B cell (primary cell): ENCODE measurements at regions not wholly inside any gene's neighbourhood (a gene's known extent, or its start where the extent isn't known, plus 50 kb on each side); places are given as distances from the start of the nearest gene placed in this dataset.
A peak's percentile ranks its signal among the peaks of the same experiment; 100 is the strongest.

Source experiments
- ATAC-seq: fragments of 200-7000 bp; cut with Tn5 transposase; one replicate; pipeline ENCODE4 v1.10.0; 2021; ENCODE audit warnings: low read depth, mild to moderate bottlenecking, moderate number of reproducible peaks, moderate library complexity
- CTCF ChIA-PET: fragments of 350-600 bp; sonication (Branson Sonifier 250); formaldehyde crosslinking; loops from one replicate; lab custom pipeline; 2021; ENCODE audit warnings: antibody characterized with exemption, inconsistent platforms; lab: Charles Lee
- POLR2A ChIA-PET: fragments of 350-600 bp; sonication (Branson Sonifier 250); formaldehyde crosslinking; loops from one replicate; lab custom pipeline; 2021; ENCODE audit warnings: antibody characterized with exemption; lab: Charles Lee
- DNase-seq: peaks from one replicate; pipeline ENCODE4 v3.0.0; 2013
- H2AFZ ChIP-seq: 2 replicates; pipeline ENCODE4 v1.6.1; 2012; ENCODE audit warnings: mild to moderate bottlenecking, low read depth, low read length; ENCODE audit not compliant: insufficient read depth, poor library complexity, severe bottlenecking
- H3K27ac ChIP-seq, 2 donors: 1 replicate in 1 of 2; 2 replicates in 1 of 2; pipeline ENCODE4 v1.5.1; 2012 to 2013; ENCODE audit warnings: low read length in 2 of 2, mild to moderate bottlenecking in 2 of 2, moderate library complexity in 1 of 2
- H3K27me3 ChIP-seq, 4 experiments: fragments of 200-600 bp in 1 of 4; sonication (generic) in 1 of 4; replicated peaks in 1 of 4; 1 replicate in 2 of 4; 2 replicates in 2 of 4; pipeline versions ENCODE4 v1.6.1 to v1.7.0; 2013 to 2016; ENCODE audit warnings: low read length in 3 of 4, mild to moderate bottlenecking in 2 of 4, mixed read lengths in 1 of 4, moderate library complexity in 1 of 4; ENCODE audit not compliant: insufficient read depth in 4 of 4, control insufficient read depth in 3 of 4; ENCODE audit errors: control extremely low read depth in 1 of 4
- H3K36me3 ChIP-seq, 2 experiments: replicated peaks in 1 of 2; 1 replicate in 1 of 2; 2 replicates in 1 of 2; pipeline versions ENCODE4 v1.6.1 to v1.7.1; 2013; ENCODE audit warnings: low read length in 1 of 2; ENCODE audit not compliant: insufficient read depth in 2 of 2, control insufficient read depth in 1 of 2; ENCODE audit errors: control extremely low read depth in 1 of 2, extremely low read depth in 1 of 2
- H3K4me1 ChIP-seq, 2 donors: fragments of 200-600 bp in 1 of 2; sonication (generic) in 1 of 2; 1 replicate in 1 of 2; 2 replicates in 1 of 2; pipeline versions ENCODE4 v1.5.1 to v1.6.1; 2013 to 2017; ENCODE audit warnings: low read length in 2 of 2; ENCODE audit not compliant: control insufficient read depth in 2 of 2, insufficient read depth in 2 of 2
- H3K4me2 ChIP-seq: replicated peaks from 2 replicates; pipeline ENCODE3; 2012; ENCODE audit warnings: mild to moderate bottlenecking, low read depth, low read length; ENCODE audit not compliant: poor library complexity, severe bottlenecking
- H3K4me3 ChIP-seq, 5 experiments: fragments of 200-600 bp in 1 of 5; sonication (generic) in 1 of 5; 1 replicate in 3 of 5; 2 replicates in 2 of 5; pipeline versions ENCODE4 v1.5.1 to v1.7.0; 2011 to 2016; ENCODE audit warnings: low read length in 4 of 5, mild to moderate bottlenecking in 4 of 5, low read depth in 2 of 5, control low read depth in 1 of 5, moderate library complexity in 1 of 5; ENCODE audit not compliant: insufficient read depth in 1 of 5; ENCODE audit errors: control extremely low read depth in 1 of 5, extremely low read depth in 1 of 5
- H3K79me2 ChIP-seq: fragments of 200-600 bp; sonication (generic); one replicate; pipeline ENCODE4 v1.6.0; 2016; ENCODE audit warnings: low read length; ENCODE audit not compliant: control insufficient read depth, insufficient read depth
- H3K9ac ChIP-seq: fragments of 200-600 bp; sonication (generic); 2 replicates; pipeline ENCODE4 v1.6.1; 2017; ENCODE audit warnings: mild to moderate bottlenecking, low read length, moderate library complexity
- H3K9me3 ChIP-seq, 3 donors: one replicate each; pipeline versions ENCODE4 v1.6.1 to v1.7.1; 2013; ENCODE audit warnings: low read length in 2 of 3; ENCODE audit not compliant: control insufficient read depth in 2 of 3, insufficient read depth in 1 of 3; ENCODE audit errors: control extremely low read depth in 1 of 3
- H4K20me1 ChIP-seq: 2 replicates; pipeline ENCODE4 v1.6.0; 2012; ENCODE audit warnings: mild to moderate bottlenecking, low read length; ENCODE audit not compliant: insufficient read depth, control insufficient read depth, poor library complexity, severe bottlenecking
- H3K27ac Mint-ChIP-seq: one replicate; pipeline ENCODE4 v1.8.0; 2021; ENCODE audit warnings: mixed read lengths
- H3K27me3 Mint-ChIP-seq: one replicate; pipeline ENCODE4 v1.8.0; 2021; ENCODE audit warnings: mixed read lengths
- H3K4me1 Mint-ChIP-seq: one replicate; pipeline ENCODE4 v1.8.0; 2021; ENCODE audit warnings: mixed read lengths
- H3K4me3 Mint-ChIP-seq: one replicate; pipeline ENCODE4 v1.8.0; 2021; ENCODE audit warnings: mixed read lengths
- H3K9me3 Mint-ChIP-seq: one replicate; pipeline ENCODE4 v1.8.0; 2022; ENCODE audit warnings: mixed read lengths; ENCODE audit not compliant: insufficient read depth
- CTCF ChIP-seq: fragments of 200-600 bp; IDR thresholded peaks from one replicate; pipeline ENCODE4 v1.8.0; 2022; ENCODE audit warnings: antibody characterized with exemption, mild to moderate bottlenecking
- EZH2 ChIP-seq: IDR thresholded peaks from 2 replicates; pipeline ENCODE4 v1.6.1; 2012; ENCODE audit warnings: borderline replicate concordance, low read depth, mild to moderate bottlenecking, moderate library complexity, low read length; ENCODE audit not compliant: insufficient read depth, poor library complexity, severe bottlenecking
- WGBS: methylation state at CpG from one replicate; pipeline ENCODE4 v1.1.5; 2013; ENCODE audit warnings: missing lambda C conversion rate; ENCODE audit not compliant: insufficient coverage; 5-methylcytosine and 5-hydroxymethylcytosine counted together
- intact Hi-C: fragments of 100-400 bp; cut with micrococcal nuclease; formaldehyde crosslinking; loops from one replicate; pipeline ENCODE4 v1.10.0; 2022

- Histone ChIP-seq H4K20me1 (no peaks in the 10 kb centered on the region), H3K79me2 (no peaks in the 10 kb centered on the region), H2AFZ (no peak overlapping the region), H3K9ac (no peak overlapping the region), H3K27me3 (peaks cover 0 to 16% (median 0%) of the 10 kb centered on the region in 4 experiments), H3K9me3 (peaks cover 0 to 5% (median 0%) of the 10 kb centered on the region in 3 donors), H3K4me3 (peak overlapping the region in 1 of 5 experiments; percentile 35), H3K27ac (no peak overlapping the region), H3K36me3 (no peaks in the 10 kb centered on the region), H3K4me2 (no peak overlapping the region), H3K4me1 (peaks cover 14 to 15% of the 10 kb centered on the region in 2 donors)
- H3K27me3 Mint-ChIP-seq = peaks cover 21% of the 10 kb centered on the region
- ATAC-seq (no peak), DNase-seq (no peak)
- ChIA-PET CTCF (interaction anchor here (0.8 kb wide), 1 partner anchor 28 kb away, joined by 3 read pairs; no protein-coding TSS in a partner anchor), POLR2A (no interaction called here)
- TF ChIP-seq CTCF (no peak), EZH2 (no peak)
- H3K4me3 Mint-ChIP-seq = no peak overlapping the region
- H3K9me3 Mint-ChIP-seq = no peaks in the 10 kb centered on the region
- intact Hi-C loops = no loop called here
- peaks cover 28% of the 10 kb centered on the region for H3K4me1 Mint-ChIP-seq
- H3K27ac Mint-ChIP-seq = no peak overlapping the region
- WGBS = 86% methylated on average over 34 of the region's 34 CpGs
Measured at GRCh38 chr2:557635-558301, 119.4 kb downstream of the TMEM18 start.

GRCh38 chr2:556485-556884 lies 120.7 kb downstream of the TMEM18 start:
- no peak overlapping the region for H3K4me2 ChIP-seq
- no peak for TF ChIP-seq EZH2
- no peak for TF ChIP-seq CTCF
- ChIA-PET POLR2A (no interaction called here), CTCF (no interaction called here)
- WGBS = 83% methylated on average over 11 of the region's 11 CpGs
- no peaks in the 10 kb centered on the region for H4K20me1 ChIP-seq
- intact Hi-C loops = no loop called here
- peaks cover 0 to 5% (median 0%) of the 10 kb centered on the region in 3 donors for H3K9me3 ChIP-seq
- no peak overlapping the region for H3K4me3 Mint-ChIP-seq
- H3K9me3 Mint-ChIP-seq = no peaks in the 10 kb centered on the region
- no peak overlapping the region for H3K4me3 ChIP-seq
- H2AFZ ChIP-seq = no peak overlapping the region
- H3K27me3 ChIP-seq = peaks cover 0 to 12% (median 0%) of the 10 kb centered on the region in 4 experiments
- H3K27me3 Mint-ChIP-seq = peaks cover 18% of the 10 kb centered on the region
- no peaks in the 10 kb centered on the region for H3K36me3 ChIP-seq
- H3K27ac ChIP-seq = no peak overlapping the region
- H3K9ac ChIP-seq = no peak overlapping the region
- H3K27ac Mint-ChIP-seq = no peak overlapping the region
- DNase-seq (no peak), ATAC-seq (no peak)
- peaks cover 19 to 20% of the 10 kb centered on the region in 2 donors for H3K4me1 ChIP-seq
- H3K79me2 ChIP-seq = no peaks in the 10 kb centered on the region
- peaks cover 41% of the 10 kb centered on the region for H3K4me1 Mint-ChIP-seq
